COLO829 (cell line): ENCODE measurements at regions not wholly inside any gene's neighbourhood (a gene's known extent, or its start where the extent isn't known, plus 50 kb on each side); places are given as distances from the start of the nearest gene placed in this dataset.

Source experiments
- DNase-seq: peaks from one replicate; pipeline ENCODE4 v3.0.0; 2012; ENCODE audit warnings: low spot score

- DNase-seq = peak; percentile 53
Observed at GRCh38 chr11:127601578-127601977, 601.0 kb upstream of the KIRREL3 start.

DNA sequence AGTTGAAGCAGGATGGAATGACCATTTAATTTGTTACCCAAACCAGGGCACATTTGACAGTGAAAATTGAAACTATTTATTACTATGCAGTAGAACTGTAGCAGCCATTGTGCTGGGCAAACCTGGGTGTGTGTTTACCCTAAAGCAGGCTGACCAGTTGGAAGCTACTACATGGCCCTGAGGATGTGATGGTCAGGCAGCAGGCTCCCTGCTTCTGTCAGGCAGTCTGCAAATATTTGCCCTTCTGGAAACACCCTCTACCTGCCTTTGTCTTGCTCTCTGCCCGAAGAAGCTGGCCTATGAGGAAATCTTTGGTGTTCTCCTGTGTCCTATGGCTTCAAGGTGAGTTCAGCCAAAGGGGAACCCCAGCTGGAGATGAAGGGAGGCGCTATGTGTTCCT is 600.1 kb upstream of the KIRREL3 start:
- DNase-seq = no peak

- no peak for DNase-seq
Observed at GRCh38 chr11:127598476-127598875, 597.9 kb upstream of the KIRREL3 start.

- no peak for DNase-seq
Observed at GRCh38 chr11:127596433-127596832, 595.9 kb upstream of the KIRREL3 start.

DNA sequence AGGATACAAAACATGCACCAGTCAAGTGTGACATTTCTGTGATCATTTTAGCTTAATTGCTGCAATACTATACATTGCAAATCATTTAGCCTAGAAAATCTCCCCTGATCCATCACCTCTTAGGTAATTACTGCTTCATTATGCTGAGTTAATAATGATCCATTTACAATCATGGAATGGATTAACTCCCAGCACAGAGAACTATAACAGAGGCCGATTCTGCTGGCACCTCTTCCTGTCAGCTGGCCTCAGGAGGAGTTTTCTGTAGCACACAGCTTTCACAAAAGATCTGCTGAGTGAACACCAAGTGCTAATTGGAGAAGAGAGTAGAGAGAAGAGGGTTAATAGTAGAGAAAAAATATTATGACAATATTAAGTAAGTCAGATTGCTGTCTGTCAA is 591.8 kb upstream of the KIRREL3 start:
- DNase-seq = no peak

DNA sequence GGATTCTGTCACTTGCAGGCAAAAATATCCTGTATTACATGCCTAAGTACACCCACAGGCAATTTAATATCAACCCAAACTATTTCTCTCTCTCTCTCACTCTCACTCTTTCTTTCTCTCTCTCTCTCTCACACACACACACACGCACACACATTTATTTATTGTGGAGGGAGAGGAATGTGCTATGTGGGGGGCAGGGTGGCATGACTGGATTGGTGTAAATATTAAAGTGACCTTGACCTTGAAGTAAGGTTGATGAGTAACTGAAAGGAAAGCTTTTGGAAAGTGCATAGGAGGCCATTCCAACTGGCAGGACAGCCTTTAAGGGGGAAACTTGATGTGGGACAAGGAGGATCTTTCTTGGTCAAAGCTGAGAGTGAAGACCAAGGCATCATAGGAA is 589.7 kb upstream of the KIRREL3 start:
- DNase-seq = no peak

GRCh38 chr11:127588431-127588830 is 587.9 kb upstream of the KIRREL3 start:
- no peak for DNase-seq

DNA sequence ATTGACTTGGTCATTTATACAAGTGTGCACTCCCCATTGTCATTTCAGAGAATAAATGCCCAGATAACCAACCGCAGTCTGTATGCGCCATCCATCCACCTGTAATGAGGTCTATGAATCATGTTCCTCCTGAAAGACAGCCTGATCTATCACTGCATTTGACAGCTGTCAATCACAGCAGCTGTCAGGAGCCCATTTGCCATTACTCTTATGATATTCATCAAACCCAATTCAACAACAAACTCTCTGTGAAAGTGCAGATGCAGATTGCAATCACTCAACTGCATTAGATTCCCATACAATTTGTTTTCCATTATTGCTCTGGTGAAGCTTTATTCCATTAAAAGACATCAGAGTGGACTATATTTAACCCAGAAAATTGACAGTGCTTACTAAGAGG is 586.9 kb upstream of the KIRREL3 start:
- no peak for DNase-seq

GRCh38 chr11:127576210-127576609 is 575.6 kb upstream of the KIRREL3 start:
- DNase-seq = no peak

DNA sequence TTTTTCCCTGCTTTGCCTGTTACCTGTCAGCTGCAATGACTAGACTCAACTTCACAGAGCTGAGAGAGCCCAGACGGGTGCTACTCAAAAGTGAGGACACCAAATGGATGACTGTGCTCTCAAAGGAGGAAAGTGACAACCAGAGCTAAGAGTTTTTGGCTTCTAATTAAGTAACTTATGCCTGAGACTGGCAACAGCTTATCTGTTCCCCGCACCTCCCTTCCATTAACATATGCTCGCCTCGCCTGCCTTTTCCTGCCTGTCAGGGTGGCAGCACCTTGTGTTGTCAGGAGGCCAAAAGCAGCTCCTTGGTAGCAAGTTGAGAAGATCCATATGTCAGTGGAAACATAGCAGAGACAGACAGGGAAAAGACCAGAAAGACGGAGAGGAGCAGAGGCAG is 573.9 kb upstream of the KIRREL3 start:
- no peak for DNase-seq

GRCh38 chr11:127568891-127569290 is 568.3 kb upstream of the KIRREL3 start:
- no peak for DNase-seq

DNA sequence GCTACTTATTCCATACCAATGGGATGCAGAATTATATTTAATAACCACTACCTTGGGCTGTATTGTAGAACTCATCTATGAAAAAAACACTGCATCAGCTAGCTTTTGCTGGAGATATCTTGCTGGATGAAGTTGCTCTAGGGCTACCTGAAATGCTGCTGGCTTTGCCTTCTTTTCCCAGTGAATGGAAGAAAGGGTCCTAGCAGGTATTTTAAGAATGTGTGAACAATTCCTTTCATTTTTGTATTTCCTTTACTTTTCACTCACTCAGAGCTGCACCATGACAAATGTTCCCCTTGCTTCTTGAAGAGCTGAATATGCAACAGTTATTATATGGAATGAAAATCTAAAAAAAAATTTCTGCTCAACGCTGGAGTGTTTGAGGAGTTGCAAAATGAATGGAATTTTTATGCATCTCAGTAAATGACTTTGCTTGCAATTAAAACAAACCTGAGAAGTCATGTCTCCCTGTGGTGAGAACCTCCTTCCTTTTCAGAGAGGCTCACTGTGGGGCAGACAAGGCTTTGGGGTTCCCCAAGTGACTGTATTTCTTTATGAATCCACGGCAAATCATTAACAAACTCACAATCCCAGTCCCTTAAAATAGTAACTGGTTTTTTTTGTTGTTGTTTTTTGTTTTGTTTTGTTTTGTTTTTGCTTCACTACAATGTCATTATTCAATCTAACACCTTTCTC is 566.8 kb upstream of the KIRREL3 start:
- no peak for DNase-seq

DNA sequence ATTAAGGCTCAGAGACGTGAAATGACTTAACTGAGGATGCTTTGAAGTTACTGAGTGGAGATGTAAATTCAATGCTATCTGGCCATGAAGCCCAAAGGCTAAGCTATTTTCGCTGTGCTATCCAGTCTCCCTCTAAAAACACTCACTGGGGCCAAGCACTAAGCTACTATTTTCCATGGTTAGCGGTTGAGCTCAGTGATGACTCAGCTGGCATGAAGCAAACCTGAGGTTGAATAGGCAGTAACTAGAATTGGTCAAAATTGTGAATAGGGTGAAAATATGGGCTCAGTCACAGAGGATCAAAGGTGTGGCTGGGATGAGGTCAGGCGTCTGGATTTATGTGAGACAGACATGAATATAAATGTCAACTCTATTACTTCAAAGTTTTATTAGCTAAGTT is 564.2 kb upstream of the KIRREL3 start:
- no peak for DNase-seq

DNA sequence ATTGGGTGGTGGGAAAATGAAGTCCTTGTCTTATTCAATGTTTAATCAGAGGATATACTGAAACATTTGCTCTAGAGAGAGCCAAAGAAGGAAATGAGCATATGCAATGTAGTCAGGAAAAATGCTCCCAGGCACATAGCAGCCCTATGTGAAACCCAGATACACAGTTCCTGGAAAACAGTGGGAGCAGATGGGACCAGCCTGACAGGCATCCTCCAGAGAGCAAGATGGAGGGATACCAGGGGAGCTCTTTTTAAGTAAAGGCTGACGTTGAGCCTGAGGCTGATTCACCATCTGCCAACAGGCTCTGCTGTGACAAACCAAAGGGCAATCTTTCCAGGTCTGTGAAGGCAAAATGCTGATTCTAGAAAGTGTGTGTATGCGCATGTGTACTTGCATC is 559.4 kb upstream of the KIRREL3 start:
- DNase-seq = no peak

DNA sequence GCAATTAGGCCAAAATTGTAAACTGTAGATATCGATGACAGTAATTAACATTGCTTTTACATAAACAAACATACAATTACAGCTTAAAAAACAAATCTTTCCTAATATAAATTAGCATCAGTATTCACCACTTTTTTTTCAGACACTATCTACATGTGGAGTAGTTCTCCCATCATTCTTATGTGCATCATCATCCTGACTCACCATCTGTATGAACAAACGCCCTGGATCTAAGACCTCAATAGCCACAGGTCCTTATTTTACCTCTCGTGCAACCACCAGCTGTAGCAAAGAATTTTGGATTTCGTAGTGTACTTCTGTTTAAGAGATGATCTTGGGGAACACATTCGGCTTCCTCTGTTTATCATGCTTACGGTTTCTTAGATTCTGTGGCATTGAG is 551.9 kb upstream of the KIRREL3 start:
- DNase-seq = no peak

DNA sequence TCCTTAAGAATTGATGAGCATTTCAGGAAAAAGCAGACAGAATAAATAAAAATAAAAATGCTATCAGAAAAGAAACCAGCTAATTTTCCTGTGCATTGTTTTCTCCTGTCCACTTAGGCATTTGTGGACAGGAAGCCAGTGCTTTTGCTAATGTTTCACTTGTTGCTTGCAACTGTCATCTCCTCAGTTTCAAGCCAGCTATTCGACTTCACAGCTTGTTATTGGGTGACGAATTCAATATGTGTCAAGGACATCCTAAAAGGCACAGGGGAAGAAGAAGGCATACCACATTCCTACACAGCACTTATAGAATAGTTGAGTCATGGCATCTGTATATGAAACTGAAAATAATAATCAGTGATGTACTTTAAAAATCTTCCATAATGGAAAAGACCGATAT is 530.6 kb upstream of the KIRREL3 start:
- DNase-seq = no peak

DNA sequence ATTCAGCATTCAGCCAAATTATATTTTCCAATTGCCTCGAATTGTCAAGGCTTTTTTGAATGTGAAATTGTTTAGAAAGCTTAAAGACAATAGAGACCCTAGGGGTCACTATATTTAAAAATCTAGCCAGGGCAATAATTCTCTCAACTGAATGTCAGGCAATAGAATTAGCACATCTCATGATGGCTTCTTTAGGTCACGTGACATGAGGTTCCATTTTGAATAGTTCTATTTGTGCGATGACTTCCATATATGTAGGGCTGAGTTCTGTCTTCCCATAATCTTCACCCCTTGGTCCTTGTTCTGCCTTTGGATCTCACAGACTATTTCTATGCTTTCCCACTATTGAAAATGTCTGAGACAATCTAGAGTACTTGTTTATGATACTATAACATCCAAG is 527.7 kb upstream of the KIRREL3 start:
- DNase-seq = no peak

- no peak for DNase-seq
Observed at GRCh38 chr11:127524618-127525017, 524.0 kb upstream of the KIRREL3 start.

DNA sequence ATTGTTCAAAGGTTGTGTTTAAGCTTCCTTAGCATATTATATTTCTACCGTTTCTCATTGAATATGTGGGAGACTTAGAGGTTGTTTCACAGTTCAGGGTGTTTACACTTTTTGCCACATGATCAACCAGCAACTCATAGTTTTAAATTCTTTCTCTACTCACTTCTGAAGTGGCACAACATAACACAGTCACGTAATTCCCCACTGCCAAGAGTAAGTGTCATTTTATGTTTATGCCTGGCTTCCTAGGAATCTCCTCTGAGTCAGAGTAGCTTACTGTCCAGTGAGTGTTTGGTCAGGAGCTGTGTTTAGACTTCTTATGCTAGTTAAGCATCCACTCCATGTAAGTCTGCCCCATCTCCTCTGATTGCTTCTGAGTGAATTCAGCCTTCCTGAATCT is 520.8 kb upstream of the KIRREL3 start:
- DNase-seq = no peak

GRCh38 chr11:127507851-127508250 is 507.3 kb upstream of the KIRREL3 start:
- no peak for DNase-seq

GRCh38 chr11:127506647-127507046 is 506.1 kb upstream of the KIRREL3 start:
- DNase-seq = no peak

DNA sequence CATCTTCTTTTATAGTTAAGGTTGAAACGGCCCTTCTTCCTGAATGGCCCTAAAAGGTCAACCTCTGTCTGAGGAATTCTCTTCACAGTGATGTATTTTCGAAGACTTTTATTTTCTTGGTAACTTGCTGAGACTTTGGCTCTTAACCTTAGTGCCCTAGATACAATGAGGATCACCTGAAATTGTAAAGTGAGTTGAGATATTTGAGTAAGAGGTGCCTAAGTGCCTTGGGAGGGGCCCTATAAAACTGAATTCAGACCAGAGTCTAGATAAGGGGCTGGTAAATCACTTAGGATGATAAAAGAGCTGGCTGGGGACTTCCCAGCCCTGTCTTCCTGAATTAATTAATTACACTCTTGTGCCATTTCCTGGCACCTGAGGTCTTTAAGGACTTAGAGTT is 505.6 kb upstream of the KIRREL3 start:
- no peak for DNase-seq

- DNase-seq = no peak
Observed at GRCh38 chr11:127496165-127496564, 495.6 kb upstream of the KIRREL3 start.

DNA sequence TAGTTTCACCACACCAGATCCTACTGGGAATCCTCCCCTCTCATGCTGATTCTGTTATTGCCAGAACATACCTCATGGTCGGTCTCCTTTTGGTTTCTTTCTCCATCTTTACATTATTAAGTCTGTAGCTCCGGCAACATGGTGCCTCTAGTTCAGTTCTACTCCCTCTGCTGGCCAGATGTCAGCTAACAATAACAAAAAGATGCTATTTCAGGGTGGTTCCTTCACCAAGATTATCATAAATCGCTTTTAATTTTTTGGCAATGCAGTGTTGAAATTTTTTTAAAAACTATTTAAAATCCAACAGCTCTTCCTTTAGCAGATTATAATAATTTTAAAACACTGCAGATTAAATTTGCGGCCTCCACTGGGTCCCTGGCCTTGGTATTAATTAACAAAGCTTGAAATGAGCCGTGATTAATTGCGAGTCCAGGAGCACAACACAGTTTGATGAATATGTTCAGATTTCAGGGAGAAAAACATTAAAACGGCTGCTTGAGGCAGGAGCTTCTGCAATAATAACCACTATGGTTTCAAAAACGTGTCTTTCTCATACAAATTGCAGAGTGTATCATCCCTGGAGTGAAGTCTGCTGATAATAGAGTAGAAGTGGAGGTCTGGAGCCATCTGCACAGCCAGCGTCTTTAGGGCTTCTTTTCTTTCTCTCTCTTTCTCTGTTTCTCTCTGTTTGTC is 492.9 kb upstream of the KIRREL3 start:
- no peak for DNase-seq
